ENCODE measurements at regions not wholly inside any gene's neighbourhood (a gene's known extent, or its start where the extent isn't known, plus 50 kb on each side); places are given as distances from the start of the nearest gene placed in this dataset.

DNA sequence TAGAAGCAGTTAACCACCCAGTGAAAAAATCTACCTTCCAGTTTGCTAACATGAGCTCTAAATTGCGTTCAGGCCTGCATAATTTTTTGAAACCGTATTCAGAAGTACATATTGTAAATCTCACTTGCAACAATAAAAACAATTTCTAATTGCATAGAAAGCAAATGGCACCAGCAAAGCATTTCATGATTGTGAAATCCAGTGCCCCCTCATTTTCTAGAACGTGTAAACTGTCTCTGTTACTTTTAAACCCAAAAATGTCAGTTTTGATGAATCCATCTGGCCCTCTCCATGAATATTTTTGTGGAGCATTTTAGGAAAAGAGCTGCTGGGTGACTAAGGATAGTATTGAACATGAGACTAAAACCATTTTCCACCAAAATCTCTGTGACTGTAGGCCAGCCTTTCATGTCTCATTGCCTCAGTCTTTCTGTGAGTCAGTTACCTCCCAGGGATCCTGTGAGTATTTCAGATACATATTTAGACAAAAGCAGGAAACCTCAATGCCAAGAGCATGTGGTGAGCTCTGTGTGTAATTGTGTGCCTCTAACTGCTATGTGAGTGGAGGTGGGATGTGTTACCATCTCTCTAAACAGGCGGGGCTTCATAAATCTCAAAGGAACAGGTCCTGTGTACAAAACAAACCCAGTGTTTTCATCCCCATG lies 477.8 kb upstream of the DCC start:
- TF ChIP-seq, protein P1, sequence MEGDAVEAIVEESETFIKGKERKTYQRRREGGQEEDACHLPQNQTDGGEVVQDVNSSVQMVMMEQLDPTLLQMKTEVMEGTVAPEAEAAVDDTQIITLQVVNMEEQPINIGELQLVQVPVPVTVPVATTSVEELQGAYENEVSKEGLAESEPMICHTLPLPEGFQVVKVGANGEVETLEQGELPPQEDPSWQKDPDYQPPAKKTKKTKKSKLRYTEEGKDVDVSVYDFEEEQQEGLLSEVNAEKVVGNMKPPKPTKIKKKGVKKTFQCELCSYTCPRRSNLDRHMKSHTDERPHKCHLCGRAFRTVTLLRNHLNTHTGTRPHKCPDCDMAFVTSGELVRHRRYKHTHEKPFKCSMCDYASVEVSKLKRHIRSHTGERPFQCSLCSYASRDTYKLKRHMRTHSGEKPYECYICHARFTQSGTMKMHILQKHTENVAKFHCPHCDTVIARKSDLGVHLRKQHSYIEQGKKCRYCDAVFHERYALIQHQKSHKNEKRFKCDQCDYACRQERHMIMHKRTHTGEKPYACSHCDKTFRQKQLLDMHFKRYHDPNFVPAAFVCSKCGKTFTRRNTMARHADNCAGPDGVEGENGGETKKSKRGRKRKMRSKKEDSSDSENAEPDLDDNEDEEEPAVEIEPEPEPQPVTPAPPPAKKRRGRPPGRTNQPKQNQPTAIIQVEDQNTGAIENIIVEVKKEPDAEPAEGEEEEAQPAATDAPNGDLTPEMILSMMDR (IDR thresholded peaks at IDR 0.05) = no peak
- no peak for TF ChIP-seq POLR2A (IDR thresholded peaks at IDR 0.05)

Measured in uterus (tissue), 2 donors.